Muscle layer of duodenum (tissue), 2 donors: ENCODE measurements at regions not wholly inside any gene's neighbourhood (a gene's known extent, or its start where the extent isn't known, plus 50 kb on each side); places are given as distances from the start of the nearest gene placed in this dataset.
"Not testable (repeated sequence)": the region's sequence is repeated elsewhere in the genome, so short reads cannot be mapped to it uniquely, and the experiment has no call there.

Source experiments
- H3K27ac ChIP-seq: one replicate; pipeline ENCODE4 v1.7.0; 2013; ENCODE audit warnings: mild to moderate bottlenecking, low read length
- H3K27me3 ChIP-seq: one replicate; pipeline ENCODE4 v1.7.0; 2013; ENCODE audit warnings: low read depth, mild to moderate bottlenecking, control low read depth, low read length
- H3K36me3 ChIP-seq, 2 donors: one replicate each; pipeline ENCODE4 v1.7.0; 2013; ENCODE audit warnings: low read length in 2 of 2, control low read depth in 1 of 2, mild to moderate bottlenecking in 1 of 2; ENCODE audit not compliant: insufficient read depth in 2 of 2, control insufficient read depth in 1 of 2
- H3K4me1 ChIP-seq, 2 donors: one replicate each; pipeline ENCODE4 v1.7.0; 2013; ENCODE audit warnings: low read length in 2 of 2, mild to moderate bottlenecking in 2 of 2, control low read depth in 1 of 2, moderate library complexity in 1 of 2; ENCODE audit not compliant: insufficient read depth in 2 of 2, control insufficient read depth in 1 of 2
- H3K4me3 ChIP-seq, 2 donors: one replicate each; pipeline ENCODE4 v1.7.0; 2013; ENCODE audit warnings: low read length in 2 of 2, low read depth in 1 of 2, mild to moderate bottlenecking in 1 of 2
- H3K9me3 ChIP-seq, 2 donors: one replicate each; pipeline ENCODE4 v1.7.0; 2013; ENCODE audit warnings: low read length in 2 of 2, control low read depth in 1 of 2, mild to moderate bottlenecking in 1 of 2; ENCODE audit not compliant: control insufficient read depth in 1 of 2
- donor health status: healthy.

GRCh38 chrX:124719060-124719459 is 372.7 kb downstream of the SH2D1A start:
- Histone ChIP-seq H3K9me3 (no peaks in the 10 kb centered on the region), H3K36me3 (no peaks in the 10 kb centered on the region), H3K27ac (no peak overlapping the region), H3K4me1 (no peaks in the 10 kb centered on the region), H3K27me3 (no peaks in the 10 kb centered on the region), H3K4me3 (no peak overlapping the region)

DNA sequence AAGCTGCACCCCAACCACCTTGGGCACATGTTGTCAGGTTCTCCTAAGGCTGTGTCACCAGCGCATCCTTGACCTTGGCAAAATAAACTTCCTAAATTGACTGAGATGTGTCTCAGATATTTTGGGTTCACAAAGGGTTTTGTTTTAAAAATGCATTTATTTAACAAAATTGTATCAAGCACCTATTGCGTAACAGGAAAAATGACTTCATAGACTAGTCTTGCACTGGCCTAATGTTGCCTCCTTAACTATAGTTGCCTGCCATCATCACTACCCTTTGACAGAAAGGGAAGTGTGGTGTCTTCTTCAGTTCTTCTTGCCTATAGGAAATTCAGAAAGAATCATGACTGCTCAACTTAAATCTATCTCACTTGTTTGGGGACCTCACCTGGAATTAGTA is 374.2 kb downstream of the SH2D1A start:
- no peaks in the 10 kb centered on the region for H3K9me3 ChIP-seq
- H3K27me3 ChIP-seq: no peaks in the 10 kb centered on the region
- no peak overlapping the region for H3K27ac ChIP-seq
- no peak overlapping the region for H3K4me3 ChIP-seq
- H3K36me3 ChIP-seq: no peaks in the 10 kb centered on the region
- H3K4me1 ChIP-seq: no peaks in the 10 kb centered on the region

DNA sequence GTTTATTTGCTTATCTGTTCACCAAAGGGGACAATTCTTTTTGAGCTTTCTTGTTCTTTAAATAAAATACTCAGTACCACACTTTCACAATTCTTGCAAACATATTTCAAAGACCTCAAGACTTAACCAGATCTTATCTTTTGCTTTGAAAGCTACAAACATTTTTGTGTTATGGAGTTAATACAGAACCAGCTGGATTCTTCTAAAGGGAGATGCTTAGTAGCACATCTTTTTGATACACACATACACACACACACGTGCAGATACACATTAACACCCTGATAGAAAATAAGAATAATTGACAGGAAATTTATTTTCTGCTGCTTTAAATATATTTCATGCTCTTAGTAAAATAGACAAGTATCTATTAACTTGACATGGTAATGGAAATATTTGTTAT is 379.1 kb downstream of the SH2D1A start:
- Histone ChIP-seq H3K4me1 (no peaks in the 10 kb centered on the region), H3K4me3 (no peak overlapping the region), H3K27ac (no peak overlapping the region), H3K36me3 (no peaks in the 10 kb centered on the region), H3K9me3 (no peaks in the 10 kb centered on the region), H3K27me3 (no peaks in the 10 kb centered on the region)

- Histone ChIP-seq H3K27me3 (no peaks in the 10 kb centered on the region), H3K4me1 (no peaks in the 10 kb centered on the region), H3K27ac (no peak overlapping the region), H3K4me3 (no peak overlapping the region), H3K36me3 (no peaks in the 10 kb centered on the region), H3K9me3 (no peaks in the 10 kb centered on the region)
Observed at GRCh38 chrX:124726292-124726691, 379.9 kb downstream of the SH2D1A start.

DNA sequence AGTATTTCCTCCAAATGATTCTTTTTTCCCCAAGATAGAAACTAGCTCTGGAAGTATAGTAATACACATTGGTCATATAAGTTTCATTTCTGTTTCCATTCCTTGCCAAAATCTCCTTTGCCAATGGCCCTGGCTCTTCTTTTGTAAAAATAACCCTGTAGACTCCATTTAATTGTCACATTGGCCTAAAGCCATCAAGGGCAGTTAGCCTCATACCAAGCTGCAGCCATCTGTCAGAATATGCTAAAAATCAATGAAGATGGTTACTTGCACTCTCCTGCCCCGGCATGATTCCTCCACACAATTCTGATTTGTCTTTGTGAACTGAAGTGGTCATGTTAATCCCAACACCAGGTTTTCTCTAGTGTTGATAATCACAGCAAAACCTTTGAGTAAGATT is 380.5 kb downstream of the SH2D1A start:
- Histone ChIP-seq H3K4me3 (no peak overlapping the region), H3K27me3 (no peaks in the 10 kb centered on the region), H3K27ac (no peak overlapping the region), H3K36me3 (no peaks in the 10 kb centered on the region), H3K4me1 (no peaks in the 10 kb centered on the region), H3K9me3 (no peaks in the 10 kb centered on the region)

- Histone ChIP-seq H3K4me1 (peaks cover 0 to 4% of the 10 kb centered on the region in 2 donors), H3K4me3 (no peak overlapping the region), H3K9me3 (no peaks in the 10 kb centered on the region), H3K27me3 (no peaks in the 10 kb centered on the region), H3K27ac (no peak overlapping the region), H3K36me3 (no peaks in the 10 kb centered on the region)
Observed at GRCh38 chrX:124736553-124737270, 390.3 kb downstream of the SH2D1A start.

- no peaks in the 10 kb centered on the region for H3K9me3 ChIP-seq
- peaks cover 0 to 4% of the 10 kb centered on the region in 2 donors for H3K4me1 ChIP-seq
- H3K4me3 ChIP-seq: no peak overlapping the region
- H3K27me3 ChIP-seq: no peaks in the 10 kb centered on the region
- no peaks in the 10 kb centered on the region for H3K36me3 ChIP-seq
- no peak overlapping the region for H3K27ac ChIP-seq
Observed at GRCh38 chrX:124737771-124738170, 391.4 kb downstream of the SH2D1A start.

DNA sequence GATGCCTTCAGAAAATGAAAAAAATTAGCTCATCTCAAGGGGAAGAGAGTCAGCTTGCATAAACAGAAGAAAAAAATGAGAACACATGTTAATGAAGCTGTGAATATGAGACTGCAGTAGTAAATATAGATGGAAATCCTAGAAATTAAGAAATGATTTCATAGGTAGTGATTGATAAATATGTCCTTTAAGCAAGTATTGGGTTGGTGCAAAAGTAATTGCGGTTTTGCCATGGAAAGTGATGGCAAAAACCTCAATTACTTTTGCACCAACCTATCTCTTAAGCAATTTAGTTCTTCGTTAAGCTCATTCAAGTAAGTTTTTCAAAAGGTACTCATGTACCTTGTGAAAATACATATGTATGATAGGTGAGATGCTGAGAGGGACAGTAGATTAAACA is 400.9 kb downstream of the SH2D1A start:
- Histone ChIP-seq H3K4me3 (no peak overlapping the region), H3K4me1 (no peaks in the 10 kb centered on the region), H3K27ac (no peak overlapping the region), H3K27me3 (no peaks in the 10 kb centered on the region), H3K9me3 (no peaks in the 10 kb centered on the region), H3K36me3 (no peaks in the 10 kb centered on the region)

DNA sequence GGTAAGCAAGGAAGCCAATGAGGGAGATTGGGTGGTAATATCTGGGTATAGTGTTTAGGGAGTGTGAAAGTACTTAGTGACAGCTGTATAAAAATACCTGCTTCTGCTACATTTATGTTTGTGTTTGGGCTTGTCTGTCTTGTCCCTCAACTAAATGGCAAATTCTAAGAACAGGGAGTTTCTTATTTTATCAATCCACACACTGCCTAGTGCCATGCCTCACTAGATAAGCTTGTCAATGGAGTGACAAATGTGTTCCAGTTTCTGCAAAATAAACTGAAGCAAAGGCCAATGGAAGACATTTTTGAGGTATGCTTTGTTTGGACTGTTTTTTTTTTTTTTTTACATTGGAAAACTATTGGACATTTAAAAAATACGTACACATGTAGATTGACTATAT is 418.0 kb downstream of the SH2D1A start:
- Histone ChIP-seq H3K27ac (no peak overlapping the region), H3K27me3 (no peaks in the 10 kb centered on the region)

GRCh38 chrX:124769166-124769565 is 422.8 kb downstream of the SH2D1A start:
- H3K4me1 ChIP-seq: no peaks in the 10 kb centered on the region
- H3K36me3 ChIP-seq: no peaks in the 10 kb centered on the region
- H3K4me3 ChIP-seq: no peak overlapping the region
- no peak overlapping the region for H3K27ac ChIP-seq
- H3K9me3 ChIP-seq: no peaks in the 10 kb centered on the region
- H3K27me3 ChIP-seq: no peaks in the 10 kb centered on the region

More for the DNA sequence above, 418.0 kb downstream of the SH2D1A start:
- Histone ChIP-seq H3K9me3 (no peaks in the 10 kb centered on the region), H3K36me3 (no peaks in the 10 kb centered on the region), H3K4me1 (no peaks in the 10 kb centered on the region), H3K4me3 (no peak overlapping the region)

- Histone ChIP-seq H3K36me3 (no peaks in the 10 kb centered on the region), H3K4me1 (no peaks in the 10 kb centered on the region), H3K9me3 (peaks cover 0 to 4% of the 10 kb centered on the region in 2 donors), H3K27me3 (no peaks in the 10 kb centered on the region), H3K27ac (no peak overlapping the region), H3K4me3 (no peak overlapping the region)
Observed at GRCh38 chrX:124771292-124771691, 424.9 kb downstream of the SH2D1A start.

DNA sequence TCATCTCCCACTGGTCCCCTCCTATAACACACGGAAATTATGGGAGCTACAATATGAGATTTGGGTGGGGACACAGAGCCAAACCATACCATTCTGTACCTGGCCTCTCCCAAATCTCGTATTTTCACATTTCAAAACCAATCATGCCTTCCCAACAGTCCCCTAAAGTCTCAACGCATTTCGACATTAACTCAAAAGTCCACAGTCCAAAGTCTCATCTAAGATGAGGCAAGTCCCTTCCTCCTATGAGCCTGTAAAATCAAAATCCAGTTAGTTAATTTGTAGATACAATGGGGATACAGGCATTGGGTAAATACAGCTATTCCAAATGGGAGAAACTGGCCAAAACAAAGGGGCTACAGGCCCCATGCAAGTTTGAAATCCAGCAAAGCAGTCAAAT is 441.9 kb downstream of the SH2D1A start:
- H3K9me3 ChIP-seq, H3K27me3 ChIP-seq, H3K4me3 ChIP-seq, H3K27ac ChIP-seq, H3K36me3 ChIP-seq, H3K4me1 ChIP-seq: not testable (repeated sequence)
